GM21381 (cell line): ENCODE measurements at regions not wholly inside any gene's neighbourhood (a gene's known extent, or its start where the extent isn't known, plus 50 kb on each side); places are given as distances from the start of the nearest gene placed in this dataset.
"Not testable (repeated sequence)": the region's sequence is repeated elsewhere in the genome, so short reads cannot be mapped to it uniquely, and the experiment has no call there.

ENCODE experiments used
- ATAC-seq: cut with Tn5 transposase; IDR thresholded peaks from one replicate; pipeline ENCODE4 v1.9.1; 2021; ENCODE audit warnings: mild to moderate bottlenecking, moderate library complexity; ENCODE audit not compliant: unreplicated experiment

- ATAC-seq = not testable (repeated sequence)
Measured at GRCh38 chr5:125691738-125692530, 731.3 kb upstream of the GRAMD2B start.

DNA sequence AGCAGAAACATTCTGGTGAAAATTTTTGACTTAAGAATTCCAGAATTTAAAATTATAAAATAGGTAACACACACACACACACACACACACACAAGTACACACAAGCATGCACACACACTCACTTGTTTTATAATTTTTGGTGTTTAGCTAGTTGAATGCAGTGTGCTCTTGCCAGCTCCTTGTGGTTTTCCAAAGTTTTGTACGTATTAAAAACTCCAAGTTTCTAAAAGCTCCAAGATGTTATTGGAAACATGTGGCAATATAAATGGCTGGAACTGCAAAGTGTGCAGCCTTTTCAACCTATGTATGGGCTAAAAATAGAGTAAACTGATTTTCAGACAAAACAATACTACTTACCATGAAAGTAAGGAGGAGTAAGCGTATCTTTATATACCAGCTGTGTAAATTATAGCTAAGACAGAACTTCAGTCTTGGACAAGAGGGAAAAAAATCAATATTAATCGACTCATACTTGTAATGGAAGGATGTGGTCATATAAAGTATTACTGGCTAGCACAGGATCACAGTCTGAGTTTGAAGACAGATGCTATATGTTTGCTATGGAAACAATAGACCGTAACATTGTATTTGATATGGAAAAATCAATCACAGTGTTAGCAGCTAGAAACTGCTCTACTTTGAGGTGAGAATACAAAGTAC, 727.1 kb upstream of the GRAMD2B start:
- ATAC-seq = no peak

GRCh38 chr5:125696762-125697161, 726.4 kb upstream of the GRAMD2B start:
- no peak for ATAC-seq

DNA sequence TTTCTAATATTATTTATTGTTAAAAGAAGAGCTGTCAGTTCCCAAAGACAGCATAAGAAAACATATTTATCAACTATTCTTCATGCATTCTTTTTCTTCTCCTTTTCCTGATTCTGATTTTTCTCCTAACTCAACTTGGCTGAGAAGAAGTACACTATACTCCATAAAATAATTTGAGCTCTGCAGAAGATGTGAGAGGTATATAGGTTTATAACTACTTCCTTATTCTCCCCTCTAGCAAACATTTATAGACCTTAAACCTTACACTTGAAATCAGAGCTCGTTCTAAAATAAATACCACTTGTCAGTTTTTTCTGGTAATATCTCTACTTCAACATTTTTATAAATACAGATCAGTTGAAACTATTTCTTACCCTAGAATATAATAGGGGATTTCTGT, 724.8 kb upstream of the GRAMD2B start:
- no peak for ATAC-seq

- ATAC-seq = no peak
Measured at GRCh38 chr5:125699860-125700259, 723.3 kb upstream of the GRAMD2B start.

DNA sequence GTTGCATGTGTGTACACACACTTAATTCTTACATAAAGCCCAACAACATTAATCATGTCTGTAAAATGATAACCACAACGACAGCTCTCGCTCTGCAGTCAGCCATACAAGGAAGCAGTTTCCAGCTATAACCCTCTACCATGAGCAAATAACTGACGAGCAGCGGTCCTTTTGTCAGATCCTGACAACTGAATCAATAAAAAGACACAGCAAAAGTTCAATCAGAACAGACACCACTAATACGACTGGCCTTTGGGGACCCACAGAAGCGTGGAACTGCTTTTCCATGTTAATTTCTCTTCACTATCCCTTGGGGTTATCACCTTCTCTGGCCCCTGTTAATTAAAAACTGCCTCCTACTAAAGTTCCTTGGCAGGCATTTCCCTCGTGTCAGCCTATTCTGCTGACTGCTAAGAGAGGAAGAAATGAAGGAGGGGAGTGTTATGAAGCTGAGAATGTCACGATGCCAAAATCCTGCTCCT, 722.8 kb upstream of the GRAMD2B start:
- ATAC-seq = no peak

- ATAC-seq = no peak
Measured at GRCh38 chr5:125703616-125704015, 719.6 kb upstream of the GRAMD2B start.

DNA sequence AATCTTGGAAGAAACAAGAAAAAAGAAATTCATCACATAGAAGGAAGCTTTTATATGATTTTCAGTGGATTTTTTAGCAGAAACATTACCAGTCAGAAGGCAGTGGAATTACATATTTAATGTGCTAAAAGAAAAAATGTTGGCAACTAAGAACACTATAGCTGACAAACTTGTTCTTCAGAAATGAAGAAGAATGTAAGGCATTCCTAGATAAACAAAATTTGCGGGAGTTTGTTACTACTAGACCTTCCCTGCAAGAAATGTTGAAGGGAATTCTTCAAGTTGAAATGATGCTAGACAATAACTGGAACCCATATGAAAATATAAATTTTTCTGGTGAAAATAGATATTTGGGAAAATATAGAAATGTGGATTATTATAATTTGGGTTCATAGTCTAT, 718.3 kb upstream of the GRAMD2B start:
- ATAC-seq = no peak

GRCh38 chr5:125708583-125708982, 714.6 kb upstream of the GRAMD2B start:
- ATAC-seq = no peak

DNA sequence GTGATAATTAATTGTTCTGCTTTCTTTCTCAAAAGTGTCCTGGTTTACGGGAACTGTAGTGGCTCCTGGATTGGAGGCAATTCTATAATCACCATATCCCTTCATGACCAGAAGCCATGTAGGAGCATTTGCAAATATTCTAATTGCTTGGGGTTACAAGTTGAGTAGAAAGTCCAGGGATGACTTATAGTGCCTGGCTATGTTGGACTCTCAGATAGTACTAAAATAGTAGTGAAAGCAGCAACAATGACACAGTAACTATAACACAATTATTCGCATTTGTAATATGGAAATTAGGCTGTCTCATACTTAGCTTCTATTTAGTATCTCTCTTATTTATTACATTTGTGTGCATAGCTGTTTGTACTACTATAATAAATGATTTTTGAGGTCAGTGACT, 712.5 kb upstream of the GRAMD2B start:
- ATAC-seq = no peak

DNA sequence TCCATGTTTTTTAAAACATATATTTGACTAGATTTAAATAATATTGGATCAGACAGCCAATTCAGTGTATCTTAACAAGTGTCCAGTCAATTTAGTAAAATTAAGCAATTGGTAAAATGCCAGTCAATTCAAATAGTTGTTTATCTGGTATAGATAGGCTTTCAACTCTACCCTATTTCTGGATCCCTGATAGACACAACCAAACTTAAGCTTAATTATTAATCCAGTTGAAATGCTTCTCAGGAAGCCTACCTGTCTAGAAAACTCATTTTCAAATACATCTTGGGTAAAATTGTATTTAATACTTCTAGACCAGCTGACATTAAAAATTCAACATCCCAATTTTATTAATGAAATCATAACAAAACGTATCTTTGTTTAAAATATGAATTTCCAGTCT, 710.8 kb upstream of the GRAMD2B start:
- no peak for ATAC-seq

DNA sequence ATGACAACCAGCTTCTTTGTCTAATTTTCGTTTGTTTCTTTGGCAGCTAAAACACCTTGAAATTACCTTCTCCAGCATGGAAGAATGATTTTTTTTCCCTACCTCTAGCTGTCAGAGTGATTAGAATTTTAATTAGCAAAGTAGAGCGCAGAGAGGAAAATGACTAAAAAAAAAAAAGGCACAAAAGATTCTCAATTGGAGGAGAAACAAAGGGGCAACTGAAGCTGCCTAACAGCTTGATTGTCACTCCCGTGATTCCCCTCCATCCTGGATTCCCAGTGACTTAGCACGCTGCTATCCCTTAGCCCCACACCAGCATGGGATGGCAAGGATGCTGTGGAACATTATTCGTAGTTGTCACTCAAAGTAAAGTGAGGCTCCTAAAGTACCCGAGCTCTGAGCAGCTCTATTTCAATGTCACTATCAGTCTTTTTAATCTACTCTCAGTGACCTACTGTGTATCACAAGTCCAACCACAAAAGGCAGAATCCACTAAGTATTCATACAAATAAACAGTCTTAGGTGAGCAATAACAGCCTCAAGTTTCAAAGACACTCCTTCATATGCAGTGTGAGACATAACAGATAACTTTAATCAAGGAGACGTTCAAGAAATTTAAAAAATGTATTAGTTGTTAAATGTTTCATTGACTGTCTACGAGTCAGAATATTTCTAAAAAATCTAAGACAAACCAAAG, 710.0 kb upstream of the GRAMD2B start:
- no peak for ATAC-seq

DNA sequence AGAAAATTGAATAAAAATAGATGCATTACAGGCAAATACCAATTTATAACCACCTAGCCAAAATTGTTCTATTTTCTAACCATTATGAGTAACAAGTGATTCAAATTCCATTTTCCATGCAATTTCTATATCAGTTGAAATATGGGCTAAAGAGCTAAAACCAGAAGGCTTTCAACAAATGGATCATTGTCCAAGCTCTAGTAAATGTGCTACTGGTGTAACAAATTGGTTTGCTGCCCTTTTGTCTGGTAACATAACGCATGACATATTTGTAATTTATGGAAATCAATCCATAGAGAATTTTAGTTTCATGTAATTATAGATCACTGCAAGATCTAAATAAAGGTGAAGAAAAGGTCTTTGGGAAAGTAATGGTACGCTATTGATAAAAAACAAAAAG, 708.0 kb upstream of the GRAMD2B start:
- ATAC-seq = no peak

GRCh38 chr5:125717209-125717608, 706.0 kb upstream of the GRAMD2B start:
- ATAC-seq = no peak

- no peak for ATAC-seq
Measured at GRCh38 chr5:125719681-125720347, 703.4 kb upstream of the GRAMD2B start.

DNA sequence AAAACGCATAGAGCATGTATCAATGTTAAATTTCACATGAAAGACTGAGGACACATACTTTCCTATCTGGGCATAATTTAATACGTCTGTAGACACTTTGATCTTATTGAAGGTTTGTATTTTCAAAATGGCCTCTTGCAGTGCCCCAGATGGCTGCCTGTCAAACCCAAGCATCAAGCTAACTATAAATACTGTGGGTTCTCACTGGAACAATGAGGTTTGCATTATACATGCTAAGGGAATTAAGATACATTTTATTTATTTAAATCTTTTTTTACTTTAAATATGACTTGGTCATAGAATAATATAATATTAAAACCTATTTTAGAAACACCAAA, 702.9 kb upstream of the GRAMD2B start:
- ATAC-seq = no peak

DNA sequence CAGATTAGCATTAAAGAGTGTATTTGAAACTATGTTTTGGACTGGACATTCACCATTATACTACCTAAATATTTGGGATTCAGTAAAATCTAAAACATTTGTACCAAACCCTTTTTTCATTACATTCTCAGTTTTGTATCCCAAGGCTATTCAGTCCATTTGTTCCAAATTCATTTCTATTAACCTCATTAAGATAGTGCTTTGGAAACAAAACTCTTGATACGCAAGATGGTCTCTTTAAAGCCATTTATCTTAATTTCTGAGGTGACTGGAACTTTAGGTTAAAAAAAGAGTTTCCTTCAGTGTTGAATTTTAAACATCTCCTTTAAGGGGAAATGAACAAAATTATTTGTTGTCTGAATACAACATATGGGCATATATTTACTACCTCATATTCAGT, 702.5 kb upstream of the GRAMD2B start:
- ATAC-seq = no peak

- no peak for ATAC-seq
Measured at GRCh38 chr5:125722550-125722949, 700.7 kb upstream of the GRAMD2B start.

- no peak for ATAC-seq
Measured at GRCh38 chr5:125725691-125726090, 697.5 kb upstream of the GRAMD2B start.

- no peak for ATAC-seq
Measured at GRCh38 chr5:125743939-125744338, 679.3 kb upstream of the GRAMD2B start.

DNA sequence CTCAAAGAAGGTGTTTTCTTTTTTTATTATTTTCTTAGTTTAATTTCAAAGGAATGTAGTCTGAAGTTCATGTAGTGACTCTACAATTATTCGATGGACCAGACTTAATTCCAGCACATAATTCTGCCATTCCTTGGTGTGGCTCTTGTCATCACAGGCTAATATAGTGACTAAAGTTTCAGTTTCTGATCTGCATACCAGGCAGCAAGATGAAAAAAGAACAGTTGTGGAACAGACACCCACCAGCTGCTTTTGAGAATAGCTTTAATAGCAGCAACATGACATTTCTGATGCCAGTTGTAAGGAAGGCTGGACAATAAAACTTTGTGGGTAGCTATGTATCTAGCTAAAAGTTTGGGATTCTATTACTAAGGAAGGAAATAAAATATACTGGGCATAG, 676.3 kb upstream of the GRAMD2B start:
- ATAC-seq = no peak
